ENCODE measurements at regions not wholly inside any gene's neighbourhood (a gene's known extent, or its start where the extent isn't known, plus 50 kb on each side); places are given as distances from the start of the nearest gene placed in this dataset.

GRCh38 chr3:4079339-4080195 lies 223.6 kb upstream of the SETMAR start:
- ChIA-PET POLR2A (no interaction called here), CTCF (interaction anchor here (0.6 to 0.7 kb wide), 2 partner anchors 724 to 879 kb away, joined by 3 read pairs; no protein-coding TSS in a partner anchor)
- 3% methylated on average over 4 of the region's 6 CpGs for WGBS (ENCODE audit: low lambda C conversion rate)
- no peaks in the 10 kb centered on the region for H3K36me3 ChIP-seq (replicated peaks in 1 of 2; ENCODE audit: control insufficient read depth in 1 of 2, insufficient read depth in 2 of 2, low read length in 1 of 2)
- no peaks in the 10 kb centered on the region for H3K79me2 ChIP-seq (ENCODE audit: insufficient read depth)
- no peaks in the 10 kb centered on the region for H3K27me3 ChIP-seq (ENCODE audit: insufficient read depth)
- no peak overlapping the region for H3K27ac ChIP-seq (ENCODE audit: low read depth in 2 of 2, low read length in 1 of 2)
- no peaks in the 10 kb centered on the region for H3K9me2 ChIP-seq
- no peak overlapping the region for H3K4me3 ChIP-seq (ENCODE audit: low read depth in 2 of 2, low read length in 1 of 2)
- H3F3A ChIP-seq (replicated peaks; ENCODE audit: insufficient read depth): no peaks in the 10 kb centered on the region
- no peaks in the 10 kb centered on the region for H4K20me1 ChIP-seq (ENCODE audit: insufficient read depth)
- H3K9me3 ChIP-seq: no peaks in the 10 kb centered on the region
- TF ChIP-seq ZBTB33 (IDR thresholded peaks at IDR 0.05; ENCODE audit: borderline replicate concordance, low read depth) (no peak), USF1 (IDR thresholded peaks at IDR 0.05; ENCODE audit: borderline replicate concordance, low read depth) (no peak), SMC3 (IDR thresholded peaks at IDR 0.05; ENCODE audit: low read depth, low read length) (no peak), JUND (IDR thresholded peaks at IDR 0.05) (no peak), RAD21 (IDR thresholded peaks at IDR 0.05; ENCODE audit: low read length) (no peak), FOXM1 (IDR thresholded peaks at IDR 0.05; ENCODE audit: low read depth) (no peak)
- TF ChIP-seq, protein P1, sequence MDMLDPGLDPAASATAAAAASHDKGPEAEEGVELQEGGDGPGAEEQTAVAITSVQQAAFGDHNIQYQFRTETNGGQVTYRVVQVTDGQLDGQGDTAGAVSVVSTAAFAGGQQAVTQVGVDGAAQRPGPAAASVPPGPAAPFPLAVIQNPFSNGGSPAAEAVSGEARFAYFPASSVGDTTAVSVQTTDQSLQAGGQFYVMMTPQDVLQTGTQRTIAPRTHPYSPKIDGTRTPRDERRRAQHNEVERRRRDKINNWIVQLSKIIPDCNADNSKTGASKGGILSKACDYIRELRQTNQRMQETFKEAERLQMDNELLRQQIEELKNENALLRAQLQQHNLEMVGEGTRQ (IDR thresholded peaks at IDR 0.05; ENCODE audit: borderline replicate concordance, low read depth, low read length): no peak
- TF ChIP-seq, protein P2, sequence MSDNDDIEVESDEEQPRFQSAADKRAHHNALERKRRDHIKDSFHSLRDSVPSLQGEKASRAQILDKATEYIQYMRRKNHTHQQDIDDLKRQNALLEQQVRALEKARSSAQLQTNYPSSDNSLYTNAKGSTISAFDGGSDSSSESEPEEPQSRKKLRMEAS (IDR thresholded peaks at IDR 0.05; ENCODE audit: low read depth): no peak
- TF ChIP-seq, protein P3, sequence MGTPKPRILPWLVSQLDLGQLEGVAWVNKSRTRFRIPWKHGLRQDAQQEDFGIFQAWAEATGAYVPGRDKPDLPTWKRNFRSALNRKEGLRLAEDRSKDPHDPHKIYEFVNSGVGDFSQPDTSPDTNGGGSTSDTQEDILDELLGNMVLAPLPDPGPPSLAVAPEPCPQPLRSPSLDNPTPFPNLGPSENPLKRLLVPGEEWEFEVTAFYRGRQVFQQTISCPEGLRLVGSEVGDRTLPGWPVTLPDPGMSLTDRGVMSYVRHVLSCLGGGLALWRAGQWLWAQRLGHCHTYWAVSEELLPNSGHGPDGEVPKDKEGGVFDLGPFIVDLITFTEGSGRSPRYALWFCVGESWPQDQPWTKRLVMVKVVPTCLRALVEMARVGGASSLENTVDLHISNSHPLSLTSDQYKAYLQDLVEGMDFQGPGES (IDR thresholded peaks at IDR 0.05; ENCODE audit: low read depth, low read length): no peak
- no peak overlapping the region for H3K9ac ChIP-seq
- DNase-seq: no peak
- H2AFZ ChIP-seq (ENCODE audit: low read depth): no peak overlapping the region
- no peaks in the 10 kb centered on the region for H3K4me1 ChIP-seq (ENCODE audit: control insufficient read depth in 1 of 2, insufficient read depth in 2 of 2, low read depth in 1 of 2, low read length in 1 of 2)
- no peak overlapping the region for H3K4me2 ChIP-seq
